ENCODE measurements at regions not wholly inside any gene's neighbourhood (a gene's known extent, or its start where the extent isn't known, plus 50 kb on each side); places are given as distances from the start of the nearest gene placed in this dataset.

- no peak for TF ChIP-seq CTCF (conservative IDR thresholded peaks at IDR 0.05; ENCODE audit: low read depth, low read length)
- no peak for TF ChIP-seq EZH2phosphoT487 (IDR thresholded peaks at IDR 0.05; ENCODE audit: borderline replicate concordance, low read length)
- no peak for TF ChIP-seq EZH2 (IDR thresholded peaks at IDR 0.05; ENCODE audit: low read length, unreplicated experiment)
Observed at GRCh38 chr10:129207297-129207696, 259.7 kb upstream of the MGMT start.

Data from PC-3 (cell line).